GM12873 (cell line): ENCODE measurements at regions not wholly inside any gene's neighbourhood (a gene's known extent, or its start where the extent isn't known, plus 50 kb on each side); places are given as distances from the start of the nearest gene placed in this dataset.
A peak's percentile ranks its signal among the peaks of the same experiment; 100 is the strongest.

Experiments
- CTCF ChIP-seq: IDR thresholded peaks from 2 replicates; pipeline ENCODE4 v1.5.1; 2012; ENCODE audit warnings: low read depth, mild to moderate bottlenecking, moderate library complexity, low read length, control low read depth; ENCODE audit not compliant: insufficient read depth; ENCODE audit errors: missing control alignments

- TF ChIP-seq CTCF: no peak
Observed at GRCh38 chr16:79764415-79765110, 164.0 kb upstream of the MAF start.

- no peak for TF ChIP-seq CTCF
Observed at GRCh38 chr16:79762217-79762616, 161.7 kb upstream of the MAF start.

- TF ChIP-seq CTCF: no peak
Observed at GRCh38 chr16:79758615-79759346, 158.2 kb upstream of the MAF start.

GRCh38 chr16:79757968-79758367, 157.4 kb upstream of the MAF start:
- TF ChIP-seq CTCF: no peak

GRCh38 chr16:79757163-79757562, 156.6 kb upstream of the MAF start:
- peak; percentile 5 for TF ChIP-seq CTCF

GRCh38 chr16:79756571-79756970, 156.0 kb upstream of the MAF start:
- no peak for TF ChIP-seq CTCF

- TF ChIP-seq CTCF: no peak
Observed at GRCh38 chr16:79754501-79754900, 154.0 kb upstream of the MAF start.
